ENCODE measurements at regions not wholly inside any gene's neighbourhood (a gene's known extent, or its start where the extent isn't known, plus 50 kb on each side); places are given as distances from the start of the nearest gene placed in this dataset.

GRCh38 chr18:24837066-24837465 lies 376.6 kb downstream of the HRH4 start:
- no peak for TF ChIP-seq GATA2 (IDR thresholded peaks at IDR 0.05; ENCODE audit: low read depth, low read length)
- TF ChIP-seq GATA3 (IDR thresholded peaks at IDR 0.05; ENCODE audit: low read depth, low read length): no peak
